Thyroid gland (tissue), 4 donors: ENCODE measurements at regions not wholly inside any gene's neighbourhood (a gene's known extent, or its start where the extent isn't known, plus 50 kb on each side); places are given as distances from the start of the nearest gene placed in this dataset.

Source experiments
- CTCF ChIP-seq, 6 experiments: fragments of 200-600 bp in 3 of 6; fragments of 450-650 bp in 3 of 6; sonication (generic) in 3 of 6; IDR thresholded peaks; one replicate each; pipeline ENCODE4 v1.5.1; 2016 to 2019; ENCODE audit warnings: antibody characterized with exemption in 6 of 6, mild to moderate bottlenecking in 2 of 6, inconsistent platforms in 1 of 6, moderate library complexity in 1 of 6
- POLR2A ChIP-seq, 2 donors: fragments of 450-650 bp; IDR thresholded peaks; one replicate each; pipeline ENCODE4 v1.6.1; 2017; ENCODE audit warnings: antibody characterized with exemption in 2 of 2, mild to moderate bottlenecking in 2 of 2, moderate library complexity in 1 of 2

GRCh38 chr5:122600924-122601323 lies 174.0 kb upstream of the SNX2 start:
- no peak for TF ChIP-seq CTCF (IDR thresholded peaks at IDR 0.05)
- TF ChIP-seq POLR2A (IDR thresholded peaks at IDR 0.05): no peak
